NCI-H2107 treated with DMSO at 0.1 percent for 48 hours (cell line): ENCODE measurements at regions not wholly inside any gene's neighbourhood (a gene's known extent, or its start where the extent isn't known, plus 50 kb on each side); places are given as distances from the start of the nearest gene placed in this dataset.
"Not testable (repeated sequence)": the region's sequence is repeated elsewhere in the genome, so short reads cannot be mapped to it uniquely, and the experiment has no call there.

Experiments used
- DNase-seq: peaks from one replicate; lab custom pipeline; 2025; ENCODE audit not compliant: unreplicated experiment; lab: John Stamatoyannopoulos, UW

DNA sequence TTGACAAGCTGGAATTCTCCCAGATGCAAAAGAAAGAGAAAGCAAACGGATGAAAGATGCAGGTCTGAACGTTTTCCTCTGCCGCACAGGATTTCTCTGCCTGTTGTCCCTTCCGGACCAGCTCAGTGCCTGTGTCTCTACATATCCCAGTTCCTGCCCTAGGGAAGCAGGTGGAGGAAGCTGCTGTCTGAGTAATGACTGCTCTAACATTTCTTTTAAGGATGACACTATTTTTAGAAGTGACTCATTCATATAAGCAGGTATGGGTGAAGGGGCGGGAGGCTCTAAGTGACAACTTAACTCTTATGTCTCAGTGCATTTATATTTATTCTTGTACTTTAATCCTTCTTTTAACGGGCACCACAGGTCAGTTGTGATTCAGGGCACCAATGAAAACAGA is 128.8 kb downstream of the SLC24A2 start:
- no peak for DNase-seq

DNA sequence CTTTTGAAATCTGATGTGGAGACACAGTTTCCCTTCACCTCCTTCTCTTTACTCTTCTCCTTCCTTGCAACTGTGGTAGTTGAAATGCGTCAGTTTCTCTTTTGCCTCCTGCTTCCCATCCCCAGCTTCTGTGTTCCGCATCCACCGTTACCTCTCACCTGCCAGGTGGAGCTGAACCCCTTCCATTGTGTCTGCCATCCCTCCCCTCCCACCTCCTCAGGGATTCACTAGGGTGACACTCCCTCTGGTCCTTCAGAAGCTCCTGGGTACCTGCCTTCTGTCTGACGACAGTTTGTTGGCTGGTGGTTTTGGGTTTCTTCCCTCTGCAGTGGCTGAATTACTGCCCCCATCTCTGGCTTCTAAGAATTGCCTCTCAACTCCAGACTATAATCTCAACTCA is 132.1 kb downstream of the SLC24A2 start:
- no peak for DNase-seq

DNA sequence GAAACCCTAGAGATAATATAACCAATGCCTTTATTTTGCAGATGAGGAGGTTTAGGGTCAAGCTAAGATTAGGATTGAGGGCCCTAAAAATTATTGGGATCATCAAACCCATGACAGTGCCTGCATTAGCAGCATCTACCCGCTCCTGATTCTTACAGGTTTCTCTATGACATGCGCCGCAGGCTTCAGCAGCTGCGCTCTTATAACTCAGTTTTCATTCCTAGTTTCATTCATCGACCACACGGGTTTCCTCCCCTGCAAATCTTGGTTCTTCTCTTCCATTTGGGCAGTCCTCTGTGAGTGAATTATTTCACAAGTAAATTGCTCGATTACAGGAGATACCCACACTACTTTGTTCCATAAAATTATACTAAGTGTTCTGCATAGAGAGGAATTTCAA is 137.2 kb downstream of the SLC24A2 start:
- no peak for DNase-seq

DNA sequence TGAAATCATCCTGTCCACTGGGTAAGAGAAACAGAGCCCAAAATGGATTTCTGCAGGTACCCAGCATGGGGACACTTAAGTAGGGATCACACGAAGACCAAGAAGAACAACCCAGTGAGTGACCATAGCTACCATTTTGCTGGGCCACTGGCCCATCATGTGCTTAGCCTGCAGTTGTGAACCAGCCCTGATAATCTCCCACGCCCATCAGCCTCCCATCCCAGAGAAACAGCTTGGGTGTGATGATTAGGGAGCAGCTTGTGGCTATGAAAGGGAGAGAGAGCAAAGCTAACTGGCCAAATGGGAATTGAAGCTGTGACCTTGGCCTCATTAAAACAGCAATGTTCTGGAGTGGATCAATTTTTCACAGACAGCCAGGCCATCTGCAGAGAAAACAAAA is 138.5 kb downstream of the SLC24A2 start:
- DNase-seq: no peak

DNA sequence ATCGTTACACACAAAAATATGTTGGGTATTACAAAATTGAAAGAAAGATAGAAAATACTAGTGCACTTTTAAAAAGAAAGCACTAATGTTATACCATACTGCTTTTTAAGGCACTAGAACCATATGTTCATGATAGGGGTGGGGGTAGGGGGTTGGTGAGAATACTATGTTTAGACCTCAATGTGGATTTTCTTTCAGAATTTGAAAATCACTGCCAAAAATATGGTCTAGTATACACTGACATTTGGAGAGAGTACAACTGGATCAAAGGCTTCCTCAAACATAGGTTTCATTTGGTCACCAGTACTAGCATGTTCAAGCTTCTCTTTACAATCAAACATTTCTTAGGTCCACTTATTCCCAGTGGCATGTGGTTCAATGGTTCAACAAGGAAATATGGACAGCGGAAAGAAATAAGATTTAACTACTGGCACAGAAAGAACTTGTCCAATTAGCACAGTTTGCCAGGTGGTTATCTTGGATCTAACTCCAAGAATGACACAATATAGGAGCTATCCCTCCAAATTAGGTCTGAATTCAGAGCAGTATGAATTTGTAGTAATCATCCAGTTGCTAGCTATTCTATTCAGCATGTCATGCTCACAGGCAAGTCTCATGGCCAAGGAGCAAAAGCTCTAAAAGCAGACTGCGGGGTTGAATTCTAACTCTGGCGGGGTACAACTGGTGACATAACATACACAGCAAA is 139.3 kb downstream of the SLC24A2 start:
- no peak for DNase-seq

DNA sequence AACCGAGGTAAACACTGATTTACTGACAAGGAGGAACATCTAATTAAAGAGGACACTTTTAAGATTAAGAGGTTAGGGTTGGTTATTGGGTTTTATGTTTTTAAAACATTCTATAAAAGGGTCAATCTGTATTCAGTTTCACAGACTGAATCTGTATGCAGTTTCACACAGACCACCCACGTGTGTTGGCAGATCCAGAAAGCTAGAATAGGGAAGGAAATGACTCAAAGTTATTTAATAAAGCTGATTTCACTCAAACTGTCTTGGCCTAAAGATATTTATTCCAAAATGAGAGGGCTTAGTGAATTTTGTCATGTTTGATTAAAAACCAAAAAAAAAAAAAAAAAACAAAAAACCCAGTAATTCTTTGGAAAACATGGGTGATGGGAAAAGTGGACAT is 140.2 kb downstream of the SLC24A2 start:
- DNase-seq: no peak

DNA sequence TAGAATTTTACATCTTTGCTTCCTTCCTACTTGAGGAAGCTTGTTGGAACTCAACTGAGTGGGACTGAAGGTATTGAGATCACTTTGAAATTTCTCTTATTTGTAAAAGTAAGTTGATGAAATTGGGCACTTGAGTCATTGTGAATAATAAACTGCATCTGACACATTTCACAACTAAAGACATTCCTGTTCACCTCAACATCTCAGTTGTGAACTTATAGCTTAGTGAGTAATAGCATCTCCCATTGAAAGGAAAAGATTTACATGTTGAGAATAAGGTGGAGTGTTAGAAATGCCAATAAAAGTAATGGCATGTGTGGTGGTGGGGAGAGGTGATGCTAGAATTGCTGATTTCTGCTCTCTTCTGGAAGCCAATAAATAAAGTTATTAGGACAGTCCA is 145.0 kb downstream of the SLC24A2 start:
- no peak for DNase-seq

DNA sequence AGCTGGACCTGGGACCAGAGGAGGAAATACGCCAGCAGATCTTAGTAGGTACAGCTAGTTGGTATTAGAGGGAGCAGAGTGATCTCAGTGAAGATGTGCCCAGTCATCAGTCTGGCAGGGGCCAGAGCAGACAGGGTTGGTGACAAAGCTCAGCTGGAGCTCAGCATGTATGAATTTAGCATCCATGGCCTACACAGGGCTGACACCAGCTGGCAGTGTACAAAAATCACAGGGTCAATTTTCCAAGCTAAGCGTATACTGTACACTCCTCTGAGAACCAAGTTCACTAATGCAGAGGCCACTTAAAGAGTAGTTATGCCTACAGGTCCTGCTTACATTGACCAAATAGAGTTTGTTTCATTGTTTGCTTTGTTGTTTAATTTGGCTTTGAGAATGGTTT is 146.6 kb downstream of the SLC24A2 start:
- DNase-seq: no peak

DNA sequence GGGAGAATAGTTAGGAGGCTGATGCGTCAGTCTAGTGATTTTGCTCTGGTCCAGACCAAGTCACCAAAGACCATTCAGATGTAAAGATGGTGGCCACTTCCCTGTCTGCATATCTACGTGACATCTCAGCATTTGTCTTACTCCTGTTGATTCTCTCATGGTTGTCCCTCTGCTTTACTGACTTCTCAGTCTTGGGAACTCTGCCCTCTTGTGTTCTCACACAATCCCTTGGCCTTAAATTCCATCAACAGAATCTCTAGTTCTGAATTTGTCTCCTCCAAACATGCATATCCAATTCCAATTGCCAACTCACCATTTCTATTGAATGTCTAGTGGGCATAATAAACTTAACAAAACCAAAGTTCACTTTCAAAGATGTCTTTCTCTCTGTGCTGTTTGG is 147.8 kb downstream of the SLC24A2 start:
- no peak for DNase-seq

DNA sequence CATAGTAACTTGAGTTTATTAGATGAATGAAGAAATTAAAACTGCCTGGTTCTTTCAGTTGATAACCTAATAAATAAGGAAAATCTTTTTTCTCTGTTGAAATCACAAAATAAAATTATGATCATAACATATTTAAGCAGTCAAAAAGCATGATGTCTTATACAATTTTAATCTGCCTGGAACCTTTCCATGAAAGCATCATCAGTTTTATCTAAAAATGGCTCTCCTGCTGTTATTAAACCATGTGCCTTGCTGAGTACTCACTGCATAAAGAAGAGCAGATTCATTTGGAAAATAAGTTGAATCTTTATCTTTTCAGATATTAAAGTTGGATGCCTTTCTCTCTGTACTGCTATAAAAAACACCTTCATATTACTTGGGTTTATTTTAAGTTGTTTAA is 148.8 kb downstream of the SLC24A2 start:
- no peak for DNase-seq

DNA sequence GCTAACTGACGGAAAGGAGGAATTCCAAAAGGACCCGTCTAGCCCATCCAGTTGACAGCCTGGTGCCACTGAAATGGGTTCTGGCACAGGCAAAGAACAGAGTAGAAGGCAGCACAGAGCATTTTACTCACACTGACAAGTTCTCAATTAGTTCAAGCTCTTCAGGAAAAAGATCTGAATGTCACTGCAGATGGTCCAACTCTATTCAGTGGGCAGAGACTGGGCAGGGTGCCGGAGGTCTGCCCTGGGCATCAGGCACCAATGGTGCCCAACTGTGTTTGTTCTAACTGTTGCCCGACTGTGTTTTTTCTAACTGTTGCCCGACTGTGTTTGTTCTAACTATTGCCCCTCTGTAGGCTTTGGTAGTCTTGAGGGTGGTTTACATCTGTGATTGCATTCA is 151.8 kb downstream of the SLC24A2 start:
- DNase-seq: no peak

DNA sequence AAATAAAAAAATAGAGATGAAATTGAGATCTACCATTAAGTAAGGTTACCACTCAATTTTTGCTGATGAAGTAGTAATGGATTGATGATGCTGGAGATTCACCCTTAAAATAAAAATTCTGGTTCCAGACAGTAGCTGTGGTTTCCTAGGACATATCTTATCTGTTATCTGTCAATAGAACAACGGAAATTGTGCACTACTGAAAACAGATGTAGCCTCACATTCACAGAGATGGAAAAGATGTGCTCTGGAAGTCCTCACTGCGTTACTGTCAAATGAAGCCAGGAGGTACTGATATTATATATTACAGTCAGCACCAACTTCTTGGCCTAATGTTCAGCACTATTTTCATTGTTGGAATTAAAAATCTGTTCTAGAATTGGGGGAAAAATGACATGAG is 154.0 kb downstream of the SLC24A2 start:
- no peak for DNase-seq

DNA sequence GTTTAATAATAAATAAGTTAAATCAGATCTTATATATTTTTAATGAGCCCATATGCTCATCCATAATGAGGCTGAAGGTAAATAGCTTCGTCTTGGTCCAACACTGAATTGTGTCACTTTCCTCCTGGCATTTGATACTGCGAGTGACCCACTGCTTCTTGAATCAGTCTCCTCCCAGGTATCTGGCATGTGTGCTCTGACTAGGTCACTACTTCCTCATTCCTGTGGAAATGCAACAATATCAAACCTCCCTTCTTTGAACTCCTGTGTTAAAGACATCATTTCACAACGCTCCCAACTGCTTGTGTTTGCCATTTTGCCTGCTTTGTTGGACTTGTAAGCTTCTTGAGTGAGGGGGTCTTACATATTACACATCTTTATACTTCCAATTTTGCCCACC is 157.7 kb downstream of the SLC24A2 start:
- DNase-seq: no peak

DNA sequence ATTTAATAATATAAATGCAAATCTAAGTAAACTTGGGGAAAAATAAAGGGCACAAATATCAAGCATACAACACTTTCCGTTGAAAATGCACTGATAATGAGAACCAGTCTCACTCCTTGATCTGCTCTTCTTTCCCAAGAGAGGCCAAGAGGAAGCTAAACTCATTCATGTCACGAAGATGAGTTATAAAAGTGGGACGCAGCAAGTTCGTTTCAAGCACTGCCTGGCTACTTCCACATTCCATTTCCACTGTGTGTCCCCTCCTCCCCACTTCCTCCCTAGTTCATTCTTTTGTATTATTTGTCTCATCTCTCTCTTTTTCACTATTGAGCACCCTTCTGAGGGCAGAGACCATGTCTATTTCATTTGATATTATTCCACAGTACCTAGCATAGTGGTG is 158.1 kb downstream of the SLC24A2 start:
- no peak for DNase-seq

DNA sequence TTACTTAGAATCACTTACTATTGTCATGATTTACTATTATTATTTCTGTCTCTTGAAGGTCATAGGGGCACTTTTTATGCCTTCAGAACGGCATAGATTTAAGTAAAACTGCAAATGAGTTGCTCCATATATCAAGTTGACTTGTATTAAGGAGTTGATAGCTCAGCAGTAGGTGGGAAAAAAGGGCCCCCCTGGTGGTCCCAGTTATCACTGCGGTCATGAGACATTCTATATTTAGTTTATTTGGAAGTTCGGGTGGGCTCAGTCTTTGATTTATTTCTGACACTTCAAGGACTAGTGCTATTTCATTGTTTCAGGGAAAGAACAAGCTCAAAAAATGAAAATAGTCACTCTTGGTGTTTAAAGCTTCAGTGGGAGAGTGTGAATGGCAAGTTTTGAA is 159.3 kb downstream of the SLC24A2 start:
- no peak for DNase-seq

DNA sequence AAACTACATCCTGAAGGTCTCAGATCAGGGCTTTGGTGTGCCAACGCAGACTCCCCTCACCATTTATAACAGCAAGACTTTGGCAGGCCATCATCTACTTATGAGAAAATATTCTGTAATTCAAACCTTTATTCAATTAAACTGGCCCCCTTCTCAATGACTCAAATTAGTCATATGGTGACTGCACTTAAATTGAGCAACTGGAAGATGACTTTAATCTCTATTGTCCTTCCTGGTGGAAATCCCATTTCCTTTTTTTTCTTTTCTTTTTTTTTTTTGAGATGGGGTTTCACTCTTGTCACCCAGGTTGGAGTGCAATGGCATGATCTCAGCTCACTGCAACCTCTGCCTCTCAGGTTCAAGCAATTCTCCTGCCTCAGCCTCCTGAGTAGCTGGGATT is 163.4 kb downstream of the SLC24A2 start:
- not testable (repeated sequence) for DNase-seq

DNA sequence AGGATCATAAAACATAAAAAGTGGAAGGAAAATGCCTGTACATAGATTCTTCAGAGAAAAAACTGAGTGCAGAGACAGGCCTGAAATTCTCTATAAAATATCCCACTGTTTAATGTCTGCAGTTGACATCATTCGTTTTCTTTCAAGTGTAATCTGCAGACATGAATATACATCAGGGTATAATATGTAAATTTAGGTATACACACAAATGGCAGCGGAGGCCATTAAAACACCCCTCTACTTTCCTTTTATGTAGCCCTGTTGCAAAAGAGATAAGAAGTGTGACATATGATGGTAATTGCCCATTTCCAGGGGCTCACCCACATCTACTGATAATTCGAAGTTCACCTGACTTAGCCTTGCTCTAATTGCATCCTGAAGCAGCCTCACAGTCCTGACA is 164.3 kb downstream of the SLC24A2 start:
- no peak for DNase-seq

DNA sequence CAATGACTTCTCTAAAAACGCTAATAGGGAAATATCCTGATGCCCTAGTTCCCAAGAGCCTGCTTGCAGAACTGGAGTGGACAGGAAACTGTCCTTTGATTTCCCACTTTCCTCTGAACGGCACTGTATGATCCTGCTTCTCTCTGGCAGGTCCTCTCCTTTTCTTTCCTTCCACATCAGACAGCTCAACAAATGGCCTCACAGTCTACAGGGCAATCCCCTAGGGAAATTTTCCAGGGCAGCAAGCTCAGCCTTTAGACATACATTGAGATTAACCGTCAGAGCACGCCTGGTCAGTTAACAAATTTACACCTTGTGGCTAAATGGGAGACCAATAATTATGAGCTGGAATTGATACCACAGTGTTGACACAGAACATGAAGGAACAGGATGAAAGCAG is 164.9 kb downstream of the SLC24A2 start:
- no peak for DNase-seq

DNA sequence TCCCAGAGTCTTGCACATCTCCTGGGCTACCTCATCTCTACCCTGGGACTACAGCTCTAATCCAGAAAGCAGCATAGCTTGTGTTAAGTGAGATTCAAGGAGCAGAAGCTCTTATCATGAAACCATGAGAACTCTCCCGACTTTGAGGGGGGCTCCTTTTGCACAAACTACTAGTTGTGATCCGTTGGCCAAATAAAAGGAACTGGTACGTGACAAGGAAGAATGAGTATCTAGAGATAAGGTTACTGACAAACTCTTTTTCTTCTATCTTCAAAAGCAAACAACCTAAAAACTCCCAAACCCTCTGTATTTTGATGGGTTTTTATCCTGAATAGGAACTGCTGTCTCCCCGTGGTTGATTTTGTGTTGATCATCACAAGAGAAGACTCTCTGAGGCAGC is 168.5 kb downstream of the SLC24A2 start:
- no peak for DNase-seq

DNA sequence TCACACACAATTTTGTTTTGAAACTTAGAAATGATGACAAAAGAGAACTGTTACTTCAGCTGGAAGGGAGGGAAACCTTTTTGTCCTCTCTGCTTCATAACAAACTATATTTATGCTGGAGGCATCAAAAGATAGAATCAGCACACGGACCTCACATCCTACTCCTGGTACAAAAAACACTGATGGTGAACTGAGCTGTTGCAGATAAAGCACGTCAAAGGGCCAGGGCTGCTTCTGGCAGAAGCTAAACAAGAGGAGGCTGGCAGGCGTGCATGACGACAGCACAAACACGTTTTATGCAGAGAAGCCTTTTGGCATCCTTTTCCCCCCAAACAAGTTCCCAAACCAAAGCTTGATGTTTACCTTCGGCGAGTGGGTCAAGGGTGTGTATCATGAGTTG is 169.6 kb downstream of the SLC24A2 start:
- no peak for DNase-seq

DNA sequence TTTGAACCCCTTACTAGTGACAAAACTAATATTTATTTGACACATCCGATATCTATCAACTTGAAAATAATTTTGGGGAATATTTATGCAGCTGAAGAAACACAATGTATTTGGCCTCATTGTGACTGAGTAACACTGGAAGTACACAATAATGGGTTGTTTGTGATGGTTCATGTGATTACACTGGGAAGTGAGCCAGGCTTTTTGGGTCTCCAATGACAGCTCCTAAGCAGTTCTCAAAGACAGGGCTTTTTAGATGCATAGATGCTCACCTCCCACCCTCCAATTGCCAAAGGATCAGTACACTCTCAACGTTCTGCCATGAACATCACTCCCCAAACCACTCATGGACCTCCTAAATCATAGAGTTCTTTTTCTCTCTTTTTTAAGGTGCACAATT is 170.0 kb downstream of the SLC24A2 start:
- no peak for DNase-seq

DNA sequence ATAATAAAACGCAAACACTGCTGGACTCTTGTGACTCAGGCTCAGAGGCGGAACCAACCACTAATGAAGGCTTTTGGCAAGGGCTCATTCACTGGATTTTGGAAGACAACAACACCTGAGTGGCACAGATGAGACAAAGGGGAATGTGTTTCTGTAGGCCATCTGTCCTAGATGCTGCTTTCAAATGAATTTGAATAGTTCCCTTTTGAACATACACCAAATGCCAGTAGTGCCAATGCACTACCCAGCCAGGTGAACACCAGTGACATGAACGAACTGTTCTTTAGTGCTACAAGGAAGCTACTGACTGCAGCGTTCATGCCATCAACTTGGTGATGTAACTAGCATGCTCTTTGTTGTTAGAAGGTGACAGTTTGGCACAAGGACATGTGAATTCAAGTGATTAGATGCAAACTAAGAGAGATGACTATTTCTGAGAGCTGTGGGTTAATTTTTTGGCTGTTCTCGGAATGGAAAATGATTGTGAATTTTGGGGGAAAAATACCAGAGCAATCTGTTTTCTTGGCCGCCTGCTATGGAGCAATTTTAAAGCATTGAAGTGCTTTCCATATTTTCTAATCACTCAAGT is 173.7 kb downstream of the SLC24A2 start:
- DNase-seq: no peak

DNA sequence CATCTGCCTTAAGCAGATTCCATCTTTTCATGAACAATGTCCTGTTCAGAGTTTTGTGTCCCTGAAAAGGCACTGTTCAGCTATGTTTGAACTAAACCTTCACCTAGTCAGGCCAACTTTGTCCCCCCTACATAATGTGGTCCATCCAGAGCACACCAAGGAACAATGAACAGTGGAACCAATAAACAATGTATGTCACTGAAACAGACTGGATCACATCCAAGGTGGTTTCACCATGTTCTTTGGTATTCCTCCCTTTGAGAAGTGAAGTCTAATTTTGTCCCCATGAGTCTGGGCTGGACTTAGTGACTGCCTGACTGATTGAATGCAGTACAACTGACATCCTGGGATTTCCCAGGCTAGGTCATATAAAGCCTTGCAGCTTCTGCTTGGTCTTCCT is 174.5 kb downstream of the SLC24A2 start:
- DNase-seq: no peak
